Upper lobe of right lung (tissue), 1 donor: ENCODE measurements at regions not wholly inside any gene's neighbourhood (a gene's known extent, or its start where the extent isn't known, plus 50 kb on each side); places are given as distances from the start of the nearest gene placed in this dataset.

Source experiments
- ATAC-seq: fragments of 200-7000 bp; cut with Tn5 transposase; one replicate; pipeline ENCODE4 v1.9.1; 2020; ENCODE audit warnings: mild to moderate bottlenecking, moderate library complexity
- DNase-seq: peaks from one replicate; pipeline ENCODE4 v3.0.0-alpha.2; 2020
- H3K27ac ChIP-seq: fragments of 200-600 bp; one replicate; pipeline ENCODE4 v1.8.0; 2022
- H3K27me3 ChIP-seq: fragments of 200-600 bp; one replicate; pipeline ENCODE4 v1.8.0; 2022; ENCODE audit warnings: mild to moderate bottlenecking
- H3K36me3 ChIP-seq: fragments of 200-600 bp; one replicate; pipeline ENCODE4 v1.8.0; 2022
- H3K4me1 ChIP-seq: fragments of 200-600 bp; one replicate; pipeline ENCODE4 v1.8.0; 2022
- H3K4me3 ChIP-seq: fragments of 200-600 bp; one replicate; pipeline ENCODE4 v1.8.0; 2022; ENCODE audit warnings: mild to moderate bottlenecking
- H3K9me3 ChIP-seq: fragments of 200-600 bp; one replicate; pipeline ENCODE4 v1.8.0; 2022
- intact Hi-C: fragments of 100-400 bp; cut with DNase I; formaldehyde crosslinking; loops from one replicate; pipeline ENCODE4 v1.11.0; 2022
- TF ChIP-seq, protein P1 (sequence below): fragments of 200-600 bp; IDR thresholded peaks from one replicate; pipeline ENCODE4 v1.8.0; 2022; ENCODE audit warnings: antibody characterized with exemption
- donor health status: DM: no; HTN: yes; CAD: no; lungs with severe emphysema.

DNA sequence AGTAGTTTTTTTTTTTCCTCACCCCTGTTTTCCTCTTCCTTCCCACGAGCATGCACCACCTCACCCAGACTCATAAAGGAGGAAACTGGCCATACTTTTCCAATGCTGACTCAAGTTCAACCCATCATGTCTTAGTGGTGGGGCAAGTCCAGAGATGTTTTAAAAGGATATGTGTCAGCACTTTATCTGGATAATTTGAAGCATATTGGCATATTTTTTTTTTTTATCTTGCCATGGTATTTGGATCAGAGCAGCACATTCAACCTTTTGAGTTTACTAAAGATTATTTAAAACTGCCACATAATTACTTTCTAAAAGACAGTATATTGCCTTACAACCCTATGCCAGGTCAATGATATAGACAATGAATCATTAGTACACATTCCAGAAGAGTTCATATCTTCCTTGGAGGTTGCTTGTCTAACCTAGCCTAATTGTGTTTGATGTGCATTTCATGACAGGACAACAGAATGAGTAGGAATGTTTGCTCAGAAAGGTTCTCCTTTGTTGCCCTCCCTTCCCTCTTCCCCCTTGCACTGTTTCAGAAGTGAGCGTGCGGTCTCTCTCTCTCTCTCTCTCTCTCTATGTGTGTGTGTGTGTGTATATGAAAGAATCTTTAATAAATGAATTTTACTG is 950.7 kb upstream of the FAM98A start:
- Histone ChIP-seq H3K36me3 (no peaks in the 10 kb centered on the region), H3K4me3 (no peak overlapping the region), H3K27ac (no peak overlapping the region), H3K9me3 (no peaks in the 10 kb centered on the region), H3K27me3 (no peaks in the 10 kb centered on the region), H3K4me1 (no peaks in the 10 kb centered on the region)
- intact Hi-C loops, result no loop called here
- DNase-seq, result no peak
- TF ChIP-seq, protein P1, sequence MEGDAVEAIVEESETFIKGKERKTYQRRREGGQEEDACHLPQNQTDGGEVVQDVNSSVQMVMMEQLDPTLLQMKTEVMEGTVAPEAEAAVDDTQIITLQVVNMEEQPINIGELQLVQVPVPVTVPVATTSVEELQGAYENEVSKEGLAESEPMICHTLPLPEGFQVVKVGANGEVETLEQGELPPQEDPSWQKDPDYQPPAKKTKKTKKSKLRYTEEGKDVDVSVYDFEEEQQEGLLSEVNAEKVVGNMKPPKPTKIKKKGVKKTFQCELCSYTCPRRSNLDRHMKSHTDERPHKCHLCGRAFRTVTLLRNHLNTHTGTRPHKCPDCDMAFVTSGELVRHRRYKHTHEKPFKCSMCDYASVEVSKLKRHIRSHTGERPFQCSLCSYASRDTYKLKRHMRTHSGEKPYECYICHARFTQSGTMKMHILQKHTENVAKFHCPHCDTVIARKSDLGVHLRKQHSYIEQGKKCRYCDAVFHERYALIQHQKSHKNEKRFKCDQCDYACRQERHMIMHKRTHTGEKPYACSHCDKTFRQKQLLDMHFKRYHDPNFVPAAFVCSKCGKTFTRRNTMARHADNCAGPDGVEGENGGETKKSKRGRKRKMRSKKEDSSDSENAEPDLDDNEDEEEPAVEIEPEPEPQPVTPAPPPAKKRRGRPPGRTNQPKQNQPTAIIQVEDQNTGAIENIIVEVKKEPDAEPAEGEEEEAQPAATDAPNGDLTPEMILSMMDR, result no peak
- ATAC-seq, result no peak

DNA sequence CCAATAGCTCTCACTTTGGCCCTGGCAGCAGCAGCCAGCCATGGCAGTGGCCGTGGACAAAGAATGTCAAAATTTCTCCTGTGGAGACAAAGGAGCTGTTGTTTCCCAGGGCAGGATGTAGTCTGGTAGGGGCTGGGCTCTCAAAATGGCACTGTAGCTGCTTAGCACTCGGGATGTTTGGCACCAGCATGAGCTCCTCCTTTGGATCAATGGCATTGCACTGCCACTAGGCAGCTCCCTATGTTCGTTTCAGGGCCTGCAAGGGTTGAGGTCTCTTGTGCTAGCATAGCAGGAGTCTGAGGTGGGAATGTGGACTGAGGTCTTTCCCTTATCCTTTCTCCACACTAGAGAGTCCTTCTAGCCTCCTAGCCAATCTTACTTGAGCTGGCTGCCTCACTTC is 948.8 kb upstream of the FAM98A start:
- TF ChIP-seq, protein P1, result no peak
- Histone ChIP-seq H3K9me3 (no peaks in the 10 kb centered on the region), H3K36me3 (no peaks in the 10 kb centered on the region), H3K4me1 (no peaks in the 10 kb centered on the region), H3K4me3 (no peak overlapping the region), H3K27ac (no peak overlapping the region), H3K27me3 (no peaks in the 10 kb centered on the region)
- intact Hi-C loops, result no loop called here
- no peak for DNase-seq
- ATAC-seq, result no peak

DNA sequence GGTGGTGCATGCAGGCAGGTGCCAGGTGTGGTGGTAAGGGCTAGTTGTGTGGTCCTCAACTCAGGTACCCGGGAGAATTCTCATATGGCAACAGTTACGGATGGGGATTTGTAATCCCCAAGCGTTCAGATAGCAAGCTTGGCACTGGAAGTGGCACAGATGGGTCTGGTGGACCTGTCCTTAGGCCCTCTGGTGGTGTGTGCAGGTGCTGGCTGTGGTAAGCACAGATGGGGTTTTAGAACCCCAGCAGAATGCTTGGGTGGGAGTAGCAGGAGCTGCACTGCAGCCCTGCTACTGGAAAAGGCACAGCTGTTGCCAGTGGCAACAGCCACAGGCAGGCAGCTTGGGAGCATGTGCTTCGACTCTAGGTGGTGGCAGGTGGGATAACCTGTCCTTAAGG is 948.2 kb upstream of the FAM98A start:
- Histone ChIP-seq H3K36me3 (no peaks in the 10 kb centered on the region), H3K27ac (no peak overlapping the region), H3K4me3 (no peak overlapping the region), H3K27me3 (no peaks in the 10 kb centered on the region), H3K4me1 (no peaks in the 10 kb centered on the region), H3K9me3 (no peaks in the 10 kb centered on the region)
- TF ChIP-seq, protein P1, result no peak
- ATAC-seq (no peak), DNase-seq (no peak)
- intact Hi-C loops, result no loop called here

DNA sequence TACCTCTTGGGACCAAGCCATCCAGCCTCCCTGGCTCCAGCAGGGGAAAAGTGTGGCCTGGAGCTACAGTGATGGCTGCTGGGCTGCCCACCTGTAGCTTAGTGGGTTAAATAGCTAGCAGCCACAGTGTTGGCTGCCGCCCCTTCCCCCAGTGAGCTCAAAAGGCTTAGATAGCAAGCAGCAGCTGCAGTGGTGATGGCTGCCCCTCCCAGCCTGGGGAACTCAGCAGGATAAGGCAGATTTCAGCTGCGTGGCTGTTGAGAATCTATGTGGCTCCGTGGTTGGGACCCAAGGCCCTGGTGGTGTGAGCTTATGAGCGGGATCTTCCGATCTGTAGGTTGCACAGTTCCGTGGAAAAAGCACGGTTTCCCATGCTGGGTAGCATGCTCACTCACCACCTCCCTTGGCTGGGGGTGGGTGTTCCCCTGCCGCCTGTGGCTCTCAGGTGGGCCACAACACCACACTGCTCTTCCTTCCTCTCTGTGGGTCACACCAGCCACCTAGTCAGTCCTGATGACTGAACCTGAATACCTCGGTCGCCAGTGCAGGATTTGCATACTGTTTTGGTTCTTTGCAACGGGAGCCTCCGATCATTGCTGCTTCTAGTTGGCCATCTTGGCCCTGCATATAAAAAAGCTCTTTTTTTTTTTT is 946.5 kb upstream of the FAM98A start:
- Histone ChIP-seq H3K27ac (no peak overlapping the region), H3K4me1 (no peaks in the 10 kb centered on the region), H3K9me3 (no peaks in the 10 kb centered on the region), H3K4me3 (no peak overlapping the region), H3K36me3 (no peaks in the 10 kb centered on the region), H3K27me3 (no peaks in the 10 kb centered on the region)
- ATAC-seq (no peak), DNase-seq (no peak)
- TF ChIP-seq, protein P1, result no peak
- intact Hi-C loops, result no loop called here

DNA sequence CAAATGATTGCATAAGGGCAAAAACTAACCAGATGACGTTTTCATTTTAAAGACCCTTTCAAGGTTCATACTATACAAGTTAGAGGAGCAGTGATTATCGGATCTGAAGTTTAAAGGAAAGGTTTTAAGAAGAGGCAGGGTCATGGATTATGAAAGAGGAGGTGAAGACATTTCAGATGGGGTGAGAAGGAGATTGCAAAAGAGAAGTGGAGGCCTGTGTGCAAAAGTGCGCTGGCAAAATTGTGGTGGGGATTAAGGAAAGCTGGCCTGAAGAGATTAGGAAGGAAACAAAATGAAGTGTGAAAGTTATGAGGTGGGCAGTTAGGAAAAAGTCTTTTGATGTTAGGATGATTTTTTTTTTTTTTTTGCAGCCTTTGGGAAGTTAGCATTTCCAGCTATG is 935.7 kb upstream of the FAM98A start:
- TF ChIP-seq, protein P1, result no peak
- H3K9me3 ChIP-seq, result peaks cover under 1% of the 10 kb centered on the region
- ATAC-seq (no peak), DNase-seq (no peak)
- H3K27me3 ChIP-seq, result no peaks in the 10 kb centered on the region
- no peak overlapping the region for H3K27ac ChIP-seq
- no peaks in the 10 kb centered on the region for H3K36me3 ChIP-seq
- H3K4me3 ChIP-seq, result no peak overlapping the region
- intact Hi-C loops, result no loop called here
- no peaks in the 10 kb centered on the region for H3K4me1 ChIP-seq
